ENCODE measurements at regions not wholly inside any gene's neighbourhood (a gene's known extent, or its start where the extent isn't known, plus 50 kb on each side); places are given as distances from the start of the nearest gene placed in this dataset.

DNA sequence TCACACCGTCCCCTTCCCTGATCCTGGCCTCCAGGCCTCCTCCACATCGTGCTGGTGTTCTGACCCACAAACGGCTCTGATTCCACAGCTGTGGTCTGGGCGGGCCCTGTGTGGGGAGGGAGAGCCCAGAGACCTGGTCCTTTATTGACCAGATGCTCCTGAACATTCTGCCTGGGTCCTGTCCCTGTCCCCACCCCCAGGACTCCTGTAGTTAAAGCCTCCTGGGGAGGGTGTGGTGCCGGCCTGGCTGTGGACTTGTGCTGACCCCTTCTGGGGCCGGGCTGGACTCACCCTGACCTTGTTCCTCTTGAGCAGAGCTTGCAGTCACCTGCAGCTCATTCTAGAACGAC is 128.7 kb downstream of the CTTN start:
- POLR2A ChIA-PET: no interaction called here
- H3K9me3 ChIP-seq (ENCODE audit: low read length): no peaks in the 10 kb centered on the region
- H2AFZ ChIP-seq (ENCODE audit: low read length): no peak overlapping the region
- in situ Hi-C loops (cut with HindIII; ENCODE audit: extremely low pct_ligation_motif_present, low pct_unique_long_range_greater_than_20kb) (no loop called here), intact Hi-C loops (cut with micrococcal nuclease; ENCODE audit: unreplicated experiment) (no loop called here)
- no peaks in the 10 kb centered on the region for H3K36me3 ChIP-seq (replicated peaks in 1 of 2; ENCODE audit: control insufficient read depth in 1 of 2, insufficient read depth in 2 of 2, low read length in 2 of 2)
- ATAC-seq (no peak), DNase-seq (ENCODE audit: low spot score) (no peak), FAIRE-seq (no peak)
- CTCF ChIA-PET (ENCODE audit: low intra/inter-chr PET ratio, low total read pairs): no interaction called here
- no peaks in the 10 kb centered on the region for H3K4me1 ChIP-seq (ENCODE audit: insufficient read depth, low read length)
- H3K4me3 ChIP-seq (replicated peaks in 1 of 3; ENCODE audit: insufficient read depth in 1 of 3, low read depth in 2 of 3, low read length in 3 of 3): no peak overlapping the region
- H3K27ac ChIP-seq (ENCODE audit: extremely low read length, insufficient read depth, low read length): no peak overlapping the region
- no peaks in the 10 kb centered on the region for H3K27me3 ChIP-seq (ENCODE audit: control insufficient read depth in 1 of 2, insufficient read depth in 2 of 2, low read length in 2 of 2)
- no TSS peak for BruUV-seq (replicated peaks)
- no peaks in the 10 kb centered on the region for H3K79me2 ChIP-seq (ENCODE audit: insufficient read depth, low read length)
- WGBS (ENCODE audit: low lambda C conversion rate): 89% methylated on average over 5 of the region's 7 CpGs
- H3K4me2 ChIP-seq (ENCODE audit: low read depth, low read length): no peak overlapping the region
- peaks cover 16% of the 10 kb centered on the region; the same call in 1 of the 2 replicates for H4K20me1 ChIP-seq (ENCODE audit: insufficient read depth, low read length)
- no peak overlapping the region for H3K9ac ChIP-seq (ENCODE audit: insufficient read depth, low read depth, low read length)
- no peak for TF ChIP-seq ZXDC (CRISPR knock-in tag; IDR thresholded peaks at IDR 0.05)
- no peak for TF ChIP-seq TOPORS (CRISPR knock-in tag; IDR thresholded peaks at IDR 0.05)
- TF ChIP-seq, protein P1, sequence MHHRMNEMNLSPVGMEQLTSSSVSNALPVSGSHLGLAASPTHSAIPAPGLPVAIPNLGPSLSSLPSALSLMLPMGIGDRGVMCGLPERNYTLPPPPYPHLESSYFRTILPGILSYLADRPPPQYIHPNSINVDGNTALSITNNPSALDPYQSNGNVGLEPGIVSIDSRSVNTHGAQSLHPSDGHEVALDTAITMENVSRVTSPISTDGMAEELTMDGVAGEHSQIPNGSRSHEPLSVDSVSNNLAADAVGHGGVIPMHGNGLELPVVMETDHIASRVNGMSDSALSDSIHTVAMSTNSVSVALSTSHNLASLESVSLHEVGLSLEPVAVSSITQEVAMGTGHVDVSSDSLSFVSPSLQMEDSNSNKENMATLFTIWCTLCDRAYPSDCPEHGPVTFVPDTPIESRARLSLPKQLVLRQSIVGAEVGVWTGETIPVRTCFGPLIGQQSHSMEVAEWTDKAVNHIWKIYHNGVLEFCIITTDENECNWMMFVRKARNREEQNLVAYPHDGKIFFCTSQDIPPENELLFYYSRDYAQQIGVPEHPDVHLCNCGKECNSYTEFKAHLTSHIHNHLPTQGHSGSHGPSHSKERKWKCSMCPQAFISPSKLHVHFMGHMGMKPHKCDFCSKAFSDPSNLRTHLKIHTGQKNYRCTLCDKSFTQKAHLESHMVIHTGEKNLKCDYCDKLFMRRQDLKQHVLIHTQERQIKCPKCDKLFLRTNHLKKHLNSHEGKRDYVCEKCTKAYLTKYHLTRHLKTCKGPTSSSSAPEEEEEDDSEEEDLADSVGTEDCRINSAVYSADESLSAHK (CRISPR knock-in tag; IDR thresholded peaks at IDR 0.05; ENCODE audit: borderline replicate concordance): no peak
- TF ChIP-seq ZNF691 (CRISPR knock-in tag; IDR thresholded peaks at IDR 0.05; ENCODE audit: borderline replicate concordance, low read depth): no peak
- no peak for TF ChIP-seq HMGXB3 (CRISPR knock-in tag; IDR thresholded peaks at IDR 0.05; ENCODE audit: borderline replicate concordance)
- TF ChIP-seq HNRNPL (IDR thresholded peaks at IDR 0.05; ENCODE audit: low read depth, low read length): no peak
- TF ChIP-seq ZZZ3 (CRISPR knock-in tag; IDR thresholded peaks at IDR 0.05; ENCODE audit: borderline replicate concordance): no peak
- TF ChIP-seq JUND (CRISPR knock-in tag; IDR thresholded peaks at IDR 0.05): no peak
- TF ChIP-seq TGIF2 (CRISPR knock-in tag; IDR thresholded peaks at IDR 0.05): no peak
